Kasumi-1 (cell line): ENCODE measurements at regions not wholly inside any gene's neighbourhood (a gene's known extent, or its start where the extent isn't known, plus 50 kb on each side); places are given as distances from the start of the nearest gene placed in this dataset.

ENCODE experiments used
- DNase-seq, 2 experiments: peaks; one replicate each; lab custom pipeline; 2025; lab: John Stamatoyannopoulos, UW

DNA sequence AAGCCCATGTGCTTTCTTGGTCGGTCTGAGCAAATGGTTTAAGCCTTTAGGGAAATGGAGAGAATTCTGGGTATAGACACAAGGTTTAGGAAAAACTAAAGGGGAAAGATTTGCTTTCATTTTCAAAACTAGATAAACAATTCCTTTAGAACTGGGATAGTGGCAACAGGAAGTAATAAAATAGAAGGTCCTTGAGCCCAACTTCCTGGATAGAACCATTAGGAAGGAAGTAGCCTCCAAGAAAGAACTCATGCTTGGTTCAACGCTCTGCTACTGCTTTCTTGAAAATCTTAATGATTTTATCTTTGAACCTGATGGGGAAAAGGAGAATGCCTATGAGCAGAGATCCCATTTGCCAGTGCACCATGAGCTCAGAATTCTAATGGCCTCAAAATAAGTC, 147.0 kb upstream of the THRB start:
- DNase-seq, result peak; percentile 9 to 23

- no peak for DNase-seq
Measured at GRCh38 chr3:24645047-24645446, 150.4 kb upstream of the THRB start.

DNA sequence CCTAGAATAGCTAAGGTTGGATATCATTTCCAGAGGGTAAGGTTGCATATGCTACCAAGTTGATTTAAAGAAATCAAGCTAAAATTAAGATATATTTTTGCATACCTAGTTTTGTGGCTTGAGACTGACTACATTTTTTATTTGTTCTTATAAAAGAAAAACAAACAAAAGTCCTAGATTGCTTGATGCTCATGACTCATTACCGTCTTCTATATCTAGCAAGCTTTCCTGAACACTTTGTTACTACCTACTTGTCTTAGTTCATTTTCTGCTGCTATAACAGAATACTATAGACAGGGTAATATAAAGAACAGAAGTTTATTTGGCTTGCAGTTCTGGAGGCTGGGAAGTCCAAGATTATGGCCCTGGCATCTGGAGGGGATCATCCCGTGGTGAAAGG, 152.1 kb upstream of the THRB start:
- no peak for DNase-seq

- DNase-seq, result no peak
Measured at GRCh38 chr3:24648063-24648462, 153.4 kb upstream of the THRB start.

DNA sequence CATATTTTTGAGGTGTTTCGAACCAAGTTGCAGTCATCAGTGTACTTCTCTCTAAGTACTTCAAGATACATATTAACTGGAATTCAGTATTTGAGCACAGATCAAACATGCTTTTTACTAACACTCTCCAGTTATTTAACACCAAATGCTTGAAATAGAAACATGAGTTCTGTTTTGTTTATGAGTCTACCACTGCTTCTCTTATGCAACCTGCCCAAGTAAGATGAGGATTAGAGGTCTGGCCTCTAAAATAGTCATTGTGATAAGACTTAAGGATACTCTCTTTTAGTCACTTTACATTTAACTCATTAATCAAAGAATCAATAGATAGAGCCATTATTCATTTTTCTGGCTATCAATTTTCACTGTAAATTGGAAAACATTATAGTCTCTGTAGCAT, 156.2 kb upstream of the THRB start:
- DNase-seq, result no peak

DNA sequence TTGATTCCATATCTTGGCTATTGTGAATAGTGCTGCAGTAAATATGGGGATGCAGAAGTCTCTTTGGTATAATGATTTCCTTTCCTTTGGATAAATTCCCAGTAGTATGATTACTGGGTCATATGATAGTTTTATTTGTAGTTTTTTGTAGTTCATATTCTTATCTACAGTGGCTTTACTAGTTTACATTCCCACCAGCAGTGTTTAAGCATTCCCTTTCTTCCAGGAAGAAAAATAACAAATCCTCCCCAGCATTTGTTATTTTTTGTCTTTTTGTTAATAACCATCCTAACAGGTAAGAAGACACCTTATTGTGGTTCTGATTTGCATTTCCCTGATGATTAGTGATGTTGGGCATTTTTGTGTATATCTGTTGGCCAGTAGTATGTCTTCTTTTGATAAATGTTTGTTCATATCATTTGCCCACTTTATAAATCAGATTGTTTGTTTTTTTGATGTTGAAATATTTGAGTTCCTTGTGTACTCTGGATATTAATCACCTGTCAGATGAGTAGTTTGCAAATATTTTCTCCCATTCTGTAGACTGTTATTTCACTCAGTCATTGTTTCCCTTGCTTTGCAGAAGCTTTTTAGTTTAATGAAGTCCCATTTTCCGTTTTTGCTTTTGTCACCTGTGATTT, 163.3 kb upstream of the THRB start:
- no peak for DNase-seq

DNA sequence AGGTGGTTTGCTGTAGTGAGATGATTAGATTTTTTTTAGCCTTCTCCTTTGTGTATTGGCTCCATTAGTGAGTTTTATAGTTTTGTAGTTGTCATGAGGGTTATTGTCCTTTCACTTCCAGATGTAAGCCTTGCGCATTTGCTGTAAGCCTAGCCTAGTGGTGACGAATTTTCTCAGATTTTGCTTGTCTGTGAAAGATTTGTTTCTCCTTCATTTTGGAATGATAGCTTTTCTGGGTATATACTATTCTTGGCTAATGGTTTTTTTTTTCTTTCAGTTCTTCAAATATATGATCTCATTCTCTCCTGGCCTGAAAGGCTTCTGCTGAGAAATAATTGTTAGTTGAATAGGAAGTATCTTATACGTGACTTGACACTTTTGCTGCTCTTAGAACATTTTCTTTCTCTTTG, 166.5 kb upstream of the THRB start:
- DNase-seq, result no peak

- DNase-seq, result no peak
Measured at GRCh38 chr3:24662449-24663345, 168.0 kb upstream of the THRB start.

DNA sequence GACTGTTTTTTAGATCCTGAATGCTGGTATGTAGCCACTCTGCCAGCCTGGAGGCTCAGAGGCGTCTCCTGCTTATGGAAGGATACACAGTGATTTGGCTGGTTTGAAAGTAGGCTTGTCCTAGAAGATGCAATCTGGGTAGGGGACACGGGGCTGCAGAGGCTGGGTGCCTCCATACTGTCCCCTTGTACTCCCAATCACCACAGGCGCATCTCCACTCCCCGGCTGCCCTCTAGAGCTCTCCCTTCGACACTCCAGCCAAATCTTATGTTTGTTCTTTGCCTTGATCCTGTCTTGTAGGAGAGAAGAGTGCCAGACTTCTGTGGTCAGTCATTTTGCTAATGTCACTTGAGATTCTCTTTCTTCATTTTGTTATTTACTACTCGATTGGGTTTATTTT, 168.8 kb upstream of the THRB start:
- no peak for DNase-seq

DNA sequence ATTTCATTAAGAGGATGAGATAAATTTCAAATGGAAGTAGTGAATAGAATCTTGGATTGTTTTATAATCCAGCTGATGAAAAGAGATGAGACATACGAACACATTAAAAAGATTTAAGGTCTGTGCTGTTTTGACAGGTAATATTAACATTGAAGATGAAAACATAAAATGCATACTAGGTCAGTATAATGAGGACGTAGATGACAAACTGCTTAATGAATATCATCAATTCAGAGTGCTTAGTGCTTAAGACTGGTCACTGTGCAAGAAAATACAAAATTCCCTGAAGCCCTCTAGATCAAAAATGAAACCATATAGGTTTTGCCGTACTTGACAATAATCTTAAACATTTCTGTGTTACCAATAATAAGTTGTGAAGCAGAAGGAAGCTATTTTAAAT, 173.4 kb upstream of the THRB start:
- DNase-seq, result no peak

GRCh38 chr3:24670871-24671270, 176.2 kb upstream of the THRB start:
- no peak for DNase-seq

DNA sequence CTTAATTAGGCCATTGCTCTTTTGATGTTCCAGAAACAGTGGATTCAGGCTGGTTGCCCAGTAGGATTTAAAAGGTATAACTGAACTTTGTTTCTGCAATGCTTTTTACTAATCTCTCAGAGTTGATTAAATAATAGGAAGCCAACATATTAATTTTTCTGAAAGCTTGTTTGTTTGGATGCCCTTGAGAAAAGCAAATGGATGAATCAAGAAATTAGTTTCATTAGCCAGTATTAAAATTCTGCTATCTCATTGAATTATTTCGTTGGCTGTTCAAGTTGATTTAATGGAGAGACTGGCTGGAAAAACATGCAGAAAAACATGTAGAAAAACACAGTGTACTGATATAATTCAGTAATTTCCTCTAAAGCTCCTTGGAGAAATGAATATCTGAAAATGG, 178.9 kb upstream of the THRB start:
- DNase-seq, result no peak

GRCh38 chr3:24674261-24674660, 179.6 kb upstream of the THRB start:
- no peak for DNase-seq

- no peak for DNase-seq
Measured at GRCh38 chr3:24678021-24678420, 183.4 kb upstream of the THRB start.

- peak; percentile 95 to 96 for DNase-seq
Measured at GRCh38 chr3:24678421-24678865, 183.8 kb upstream of the THRB start.

DNA sequence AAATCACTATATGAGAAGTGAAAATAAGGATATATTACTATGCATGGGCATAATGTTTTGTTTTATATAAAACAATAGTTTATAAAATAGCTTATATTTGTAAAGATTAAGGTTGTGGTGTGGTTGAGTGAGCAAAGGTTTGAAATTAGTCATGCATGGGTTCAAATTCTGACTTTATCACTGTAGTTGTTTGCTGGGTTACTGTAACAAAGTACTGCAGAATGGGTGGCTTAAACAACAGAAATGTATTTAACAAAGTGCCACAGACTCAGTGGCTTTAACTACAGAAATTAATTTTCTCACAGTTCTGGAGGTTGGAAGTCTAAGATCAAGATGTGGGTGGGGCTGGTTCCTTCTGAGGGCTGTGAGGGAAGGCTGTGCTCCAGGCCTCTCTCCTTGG, 184.8 kb upstream of the THRB start:
- DNase-seq, result no peak

DNA sequence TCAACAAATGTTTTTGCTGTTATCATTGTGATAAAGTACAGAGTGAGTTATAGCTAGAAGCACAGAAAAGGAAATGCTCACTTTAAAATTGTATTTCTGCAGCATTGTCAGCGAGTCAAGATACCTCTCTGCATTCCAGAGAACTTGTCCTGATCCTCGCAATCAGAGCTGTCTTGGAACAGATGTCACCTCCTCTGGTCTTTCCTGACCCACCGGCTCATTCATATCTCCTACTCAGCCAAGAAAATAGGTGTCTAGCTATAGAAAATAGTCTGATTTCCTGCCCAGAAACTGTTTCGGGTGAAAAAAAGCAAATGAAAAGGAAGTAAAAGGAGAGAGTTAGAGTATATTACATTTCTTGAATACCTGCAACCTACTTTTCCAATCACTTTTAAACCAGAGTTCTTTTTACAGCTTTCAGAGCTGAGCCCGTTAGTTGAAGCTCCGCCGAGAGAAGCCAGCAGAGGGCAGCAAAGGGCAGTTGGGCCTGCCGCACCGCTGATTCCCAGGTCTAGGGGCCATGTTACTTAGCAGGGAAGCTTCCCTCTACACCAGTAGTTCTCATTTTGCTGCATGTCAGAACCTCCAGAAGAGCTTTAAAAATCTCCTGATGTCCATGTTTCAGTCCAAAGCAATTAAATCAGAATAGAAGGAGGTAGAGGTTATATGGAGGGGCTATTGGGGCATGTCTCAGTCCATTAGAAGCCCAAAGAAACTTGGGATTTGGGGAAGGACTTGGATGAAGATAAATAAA, 185.7 kb upstream of the THRB start:
- peak; percentile 80 to 86 for DNase-seq

DNA sequence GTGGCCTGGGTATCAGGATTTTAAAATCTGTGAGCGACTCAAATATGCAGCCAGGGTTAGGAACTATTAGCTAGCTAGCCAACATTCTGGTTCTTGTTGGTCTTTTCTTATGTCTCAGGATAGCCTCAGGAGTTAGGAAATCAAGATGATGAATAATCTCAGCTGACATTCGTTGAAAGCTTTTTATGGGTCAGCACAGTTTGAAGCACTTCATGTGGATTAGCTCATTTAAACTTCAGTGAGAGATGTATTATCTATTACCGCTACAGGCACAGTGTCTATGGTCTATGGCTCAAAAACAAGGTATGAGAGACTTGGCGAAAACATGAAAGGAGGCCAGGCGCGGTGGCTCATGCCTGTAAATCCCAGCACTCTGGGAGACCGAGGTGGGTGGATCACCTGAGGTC, 187.5 kb upstream of the THRB start:
- DNase-seq, result no peak

DNA sequence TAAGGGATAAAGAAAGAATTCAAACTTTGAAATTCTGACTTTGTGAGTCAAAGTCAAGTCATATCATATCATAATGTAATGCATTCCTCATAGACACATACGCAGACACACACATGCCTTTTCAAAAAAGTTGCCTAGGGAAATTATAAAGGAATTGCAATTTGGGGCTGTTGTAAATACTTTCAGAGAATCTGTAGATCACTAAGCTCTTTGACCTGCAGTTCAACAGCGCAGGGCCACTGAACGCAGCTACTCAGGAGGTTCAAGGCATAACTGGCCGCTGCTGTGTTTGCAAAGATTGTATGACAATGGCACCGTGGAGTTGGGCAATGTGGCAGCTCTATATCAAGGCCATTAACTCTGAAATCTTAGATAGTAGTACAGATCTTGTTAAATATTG, 188.4 kb upstream of the THRB start:
- no peak for DNase-seq

- peak; percentile 77 to 78 for DNase-seq
Measured at GRCh38 chr3:24683633-24684384, 189.2 kb upstream of the THRB start.

GRCh38 chr3:24684506-24685023, 189.9 kb upstream of the THRB start:
- DNase-seq, result no peak

GRCh38 chr3:24686808-24687207, 192.2 kb upstream of the THRB start:
- DNase-seq, result no peak
